HCT116 (cell line): ENCODE measurements at regions not wholly inside any gene's neighbourhood (a gene's known extent, or its start where the extent isn't known, plus 50 kb on each side); places are given as distances from the start of the nearest gene placed in this dataset.

Experiments
- ATAC-seq: fragments of 200-7000 bp; cut with Tn5 transposase; 2 replicates; pipeline ENCODE4 v1.9.1; 2020; ENCODE audit warnings: mild to moderate bottlenecking, moderate library complexity
- BruUV-seq: library from RNA; stranded (reverse); fragments of 400-500 nt; replicated peaks from 2 replicates; lab custom pipeline; 2021; lab: Mats Ljungman, UMichigan
- CTCF ChIA-PET: fragments of 300-600 bp; sonication (Branson Sonifier 250); formaldehyde crosslinking; loops from one replicate; lab custom pipeline; 2021; ENCODE audit warnings: antibody characterized with exemption; lab: Charles Lee
- POLR2A ChIA-PET: fragments of 300-600, 350-600 bp; sonication (Branson Sonifier 250); formaldehyde crosslinking; loops from one replicate; lab custom pipeline; 2021; ENCODE audit warnings: antibody characterized with exemption; lab: Charles Lee
- RAD21 ChIA-PET, 2 experiments: fragments of 300-600 bp; sonication (Branson Sonifier 250); formaldehyde crosslinking; loops; one replicate each; lab custom pipeline; 2023; ENCODE audit warnings: low total read pairs in 2 of 2; ENCODE audit not compliant: uncharacterized antibody in 2 of 2, unreplicated experiment in 2 of 2, low non-redundant PET in 1 of 2; lab: Charles Lee
- DNase-seq: peaks from one replicate; pipeline ENCODE4 v3.0.0-alpha.2; 2010; ENCODE audit warnings: low read depth, low spot score
- H2AFZ ChIP-seq: fragments of 200-600 bp; shearing (Covaris generic), sonication (generic); 2 replicates; pipeline ENCODE4 v1.6.1; 2017; ENCODE audit warnings: low read depth, mixed run types, mixed read lengths, antibody characterized with exemption, low read length; ENCODE audit not compliant: poor library complexity, severe bottlenecking
- H3K27ac ChIP-seq: 2 replicates; pipeline ENCODE4 v1.5.1; 2012; ENCODE audit warnings: low read depth, low read length
- H3K27me3 ChIP-seq: fragments of 200-600 bp; sonication (generic); 2 replicates; pipeline ENCODE4 v1.6.1; 2016; ENCODE audit warnings: mixed run types, low read length, mixed read lengths; ENCODE audit not compliant: insufficient read depth
- H3K36me3 ChIP-seq, 2 experiments: fragments of 200-500 bp in 1 of 2; fragments of 200-600 bp in 1 of 2; sonication (Bioruptor generic) in 1 of 2; sonication (generic) in 1 of 2; 2 replicates each; pipeline versions ENCODE4 v1.5.1 to v1.6.1; 2014 to 2016; ENCODE audit warnings: low read length in 2 of 2, inconsistent platforms in 1 of 2, mixed read lengths in 1 of 2, mixed run types in 1 of 2; ENCODE audit not compliant: insufficient read depth in 2 of 2, control insufficient read depth in 1 of 2
- H3K4me1 ChIP-seq, 2 experiments: fragments of 200-600 bp in 1 of 2; sonication (generic) in 1 of 2; 2 replicates each; pipeline versions ENCODE4 v1.5.1 to v1.6.1; 2012 to 2017; ENCODE audit warnings: low read length in 2 of 2, inconsistent platforms in 1 of 2, mild to moderate bottlenecking in 1 of 2, mixed read lengths in 1 of 2, mixed run types in 1 of 2, moderate library complexity in 1 of 2; ENCODE audit not compliant: insufficient read depth in 2 of 2, control insufficient read depth in 1 of 2
- H3K4me2 ChIP-seq: fragments of 200-600 bp; sonication (generic); 2 replicates; pipeline ENCODE4 v1.6.1; 2017; ENCODE audit warnings: mixed run types, low read length, mixed read lengths
- H3K4me3 ChIP-seq, 2 experiments: fragments of 200-600 bp in 1 of 2; sonication (generic) in 1 of 2; replicated peaks in 1 of 2; 2 replicates each; pipeline ENCODE4 v1.5.1; 2011 to 2016; ENCODE audit warnings: low read length in 2 of 2, control low read depth in 1 of 2, low read depth in 1 of 2, mild to moderate bottlenecking in 1 of 2, mixed read lengths in 1 of 2, mixed run types in 1 of 2
- H3K79me2 ChIP-seq: fragments of 200-600 bp; sonication (generic); 2 replicates; pipeline ENCODE4 v1.6.1; 2017; ENCODE audit warnings: mild to moderate bottlenecking, mixed run types, low read length, moderate library complexity, mixed read lengths; ENCODE audit not compliant: insufficient read depth
- H3K9ac ChIP-seq: fragments of 200-600 bp; sonication (generic); 2 replicates; pipeline ENCODE4 v1.6.1; 2016; ENCODE audit warnings: low read length, mixed read lengths
- H3K9me2 ChIP-seq: fragments of 200-600 bp; sonication (generic), shearing (Covaris generic); 2 replicates; pipeline ENCODE4 v1.6.1; 2017; ENCODE audit warnings: mixed run types, mild to moderate bottlenecking, moderate library complexity; ENCODE audit not compliant: insufficient read depth
- H3K9me3 ChIP-seq, 2 experiments: fragments of 200-500 bp in 1 of 2; fragments of 200-600 bp in 1 of 2; sonication (Bioruptor generic) in 1 of 2; sonication (generic) in 1 of 2; 2 replicates each; pipeline ENCODE4 v1.6.1; 2014 to 2017; ENCODE audit warnings: low read length in 2 of 2, mixed read lengths in 2 of 2, inconsistent platforms in 1 of 2, low read depth in 1 of 2, mild to moderate bottlenecking in 1 of 2, mixed run types in 1 of 2, moderate library complexity in 1 of 2; ENCODE audit not compliant: control insufficient read depth in 1 of 2, insufficient read depth in 1 of 2
- H4K20me1 ChIP-seq: fragments of 200-600 bp; sonication (generic), shearing (Covaris generic); 2 replicates; pipeline ENCODE4 v1.6.1; 2017; ENCODE audit warnings: mixed run types, mild to moderate bottlenecking, moderate library complexity; ENCODE audit not compliant: insufficient read depth
- CEBPB ChIP-seq: IDR thresholded peaks from 2 replicates; pipeline ENCODE4 v1.6.1; 2012; ENCODE audit warnings: low read depth
- ELF1 ChIP-seq: IDR thresholded peaks from 2 replicates; pipeline ENCODE4 v1.6.1; 2012; ENCODE audit warnings: low read depth, borderline replicate concordance
- EZH2phosphoT487 ChIP-seq: fragments of 200-600 bp; IDR thresholded peaks from 2 replicates; pipeline ENCODE4 v1.6.1; 2018; ENCODE audit warnings: antibody characterized with exemption, borderline replicate concordance
- JUND ChIP-seq: IDR thresholded peaks from 2 replicates; pipeline ENCODE4 v1.6.1; 2012
- POLR2A ChIP-seq: IDR thresholded peaks from 2 replicates; pipeline ENCODE4 v1.7.0; 2011; ENCODE audit warnings: borderline replicate concordance; ENCODE audit not compliant: insufficient read depth, insufficient read length; ENCODE audit errors: extremely low read depth
- POLR2AphosphoS5 ChIP-seq: IDR thresholded peaks from 2 replicates; pipeline ENCODE4 v1.6.1; 2011; ENCODE audit warnings: mild to moderate bottlenecking, low read depth, low read length, moderate library complexity
- RAD21 ChIP-seq: IDR thresholded peaks from 2 replicates; pipeline ENCODE4 v1.6.1; 2012; ENCODE audit warnings: low read depth, mild to moderate bottlenecking
- SP1 ChIP-seq: IDR thresholded peaks from 2 replicates; pipeline ENCODE4 v1.6.1; 2012; ENCODE audit warnings: low read depth
- SRF ChIP-seq: IDR thresholded peaks from 2 replicates; pipeline ENCODE4 v1.6.1; 2012; ENCODE audit warnings: low read depth
- YY1 ChIP-seq: IDR thresholded peaks from 2 replicates; pipeline ENCODE4 v1.6.1; 2011; ENCODE audit warnings: low read length, low read depth, moderate library complexity, mild to moderate bottlenecking; ENCODE audit not compliant: insufficient replicate concordance; ENCODE audit errors: extremely low read depth
- intact Hi-C: fragments of 100-400 bp; cut with micrococcal nuclease; formaldehyde crosslinking; loops from 2 replicates; pipeline ENCODE4 v1.10.0; 2022
- TF ChIP-seq, protein P1 (sequence below): IDR thresholded peaks from 2 replicates; pipeline ENCODE4 v1.6.1; 2011; ENCODE audit warnings: mild to moderate bottlenecking, low read length, moderate library complexity; ENCODE audit not compliant: insufficient replicate concordance; ENCODE audit errors: extremely low read depth
- TF ChIP-seq, protein P2 (sequence below), 3 experiments: fragments of 200-600 bp in 1 of 3; sonication (generic) in 1 of 3; IDR thresholded peaks in 2 of 3; conservative IDR thresholded peaks in 1 of 3; 2 replicates each; pipeline ENCODE4 v1.5.1; 2012 to 2017; ENCODE audit warnings: low read depth in 2 of 3, low read length in 2 of 3, antibody characterized with exemption in 1 of 3, borderline replicate concordance in 1 of 3, control low read depth in 1 of 3, mild to moderate bottlenecking in 1 of 3, mixed read lengths in 1 of 3, mixed run types in 1 of 3, moderate library complexity in 1 of 3; ENCODE audit not compliant: insufficient read depth in 1 of 3
- TF ChIP-seq, protein P3 (sequence below): IDR thresholded peaks from 2 replicates; pipeline ENCODE4 v1.6.1; 2012; ENCODE audit warnings: low read depth

DNA sequence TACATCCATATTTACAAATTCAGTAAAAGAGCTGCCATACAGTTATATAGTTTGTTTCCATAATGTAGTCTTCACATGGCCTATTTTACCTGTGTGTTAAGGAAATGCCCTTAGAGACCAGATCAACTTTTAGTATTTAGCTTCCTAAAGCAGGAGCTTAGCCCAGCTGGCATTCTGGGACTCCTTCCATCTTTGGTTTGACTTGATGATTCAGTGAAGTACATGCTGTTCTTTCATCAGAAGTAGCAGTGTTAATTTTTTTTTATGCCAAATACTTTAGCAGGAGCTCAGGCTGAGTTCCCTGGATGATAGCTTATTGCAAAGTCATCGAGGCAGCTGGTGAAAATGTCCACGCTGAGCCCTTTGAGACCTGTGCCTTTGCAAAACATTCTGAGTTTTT is 101.0 kb downstream of the FOXG1 start:
- Histone ChIP-seq H3K4me1 (no peaks in the 10 kb centered on the region), H3K4me3 (no peak overlapping the region), H3K4me2 (no peak overlapping the region), H3K9me3 (peaks cover 6 to 11% of the 10 kb centered on the region in 2 experiments; a peak in 2 of 4 replicates), H3K27me3 (no peaks in the 10 kb centered on the region), H3K36me3 (no peaks in the 10 kb centered on the region), H4K20me1 (no peaks in the 10 kb centered on the region), H3K9me2 (no peaks in the 10 kb centered on the region), H3K9ac (no peak overlapping the region), H3K27ac (no peak overlapping the region), H3K79me2 (no peaks in the 10 kb centered on the region), H2AFZ (no peak overlapping the region)
- TF ChIP-seq SRF (no peak), RAD21 (no peak), POLR2AphosphoS5 (no peak), POLR2A (no peak), YY1 (no peak), ELF1 (no peak), EZH2phosphoT487 (no peak), CEBPB (no peak), JUND (no peak), SP1 (no peak)
- TF ChIP-seq, protein P1, sequence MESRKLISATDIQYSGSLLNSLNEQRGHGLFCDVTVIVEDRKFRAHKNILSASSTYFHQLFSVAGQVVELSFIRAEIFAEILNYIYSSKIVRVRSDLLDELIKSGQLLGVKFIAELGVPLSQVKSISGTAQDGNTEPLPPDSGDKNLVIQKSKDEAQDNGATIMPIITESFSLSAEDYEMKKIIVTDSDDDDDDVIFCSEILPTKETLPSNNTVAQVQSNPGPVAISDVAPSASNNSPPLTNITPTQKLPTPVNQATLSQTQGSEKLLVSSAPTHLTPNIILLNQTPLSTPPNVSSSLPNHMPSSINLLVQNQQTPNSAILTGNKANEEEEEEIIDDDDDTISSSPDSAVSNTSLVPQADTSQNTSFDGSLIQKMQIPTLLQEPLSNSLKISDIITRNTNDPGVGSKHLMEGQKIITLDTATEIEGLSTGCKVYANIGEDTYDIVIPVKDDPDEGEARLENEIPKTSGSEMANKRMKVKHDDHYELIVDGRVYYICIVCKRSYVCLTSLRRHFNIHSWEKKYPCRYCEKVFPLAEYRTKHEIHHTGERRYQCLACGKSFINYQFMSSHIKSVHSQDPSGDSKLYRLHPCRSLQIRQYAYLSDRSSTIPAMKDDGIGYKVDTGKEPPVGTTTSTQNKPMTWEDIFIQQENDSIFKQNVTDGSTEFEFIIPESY, result no peak
- TF ChIP-seq, protein P2, sequence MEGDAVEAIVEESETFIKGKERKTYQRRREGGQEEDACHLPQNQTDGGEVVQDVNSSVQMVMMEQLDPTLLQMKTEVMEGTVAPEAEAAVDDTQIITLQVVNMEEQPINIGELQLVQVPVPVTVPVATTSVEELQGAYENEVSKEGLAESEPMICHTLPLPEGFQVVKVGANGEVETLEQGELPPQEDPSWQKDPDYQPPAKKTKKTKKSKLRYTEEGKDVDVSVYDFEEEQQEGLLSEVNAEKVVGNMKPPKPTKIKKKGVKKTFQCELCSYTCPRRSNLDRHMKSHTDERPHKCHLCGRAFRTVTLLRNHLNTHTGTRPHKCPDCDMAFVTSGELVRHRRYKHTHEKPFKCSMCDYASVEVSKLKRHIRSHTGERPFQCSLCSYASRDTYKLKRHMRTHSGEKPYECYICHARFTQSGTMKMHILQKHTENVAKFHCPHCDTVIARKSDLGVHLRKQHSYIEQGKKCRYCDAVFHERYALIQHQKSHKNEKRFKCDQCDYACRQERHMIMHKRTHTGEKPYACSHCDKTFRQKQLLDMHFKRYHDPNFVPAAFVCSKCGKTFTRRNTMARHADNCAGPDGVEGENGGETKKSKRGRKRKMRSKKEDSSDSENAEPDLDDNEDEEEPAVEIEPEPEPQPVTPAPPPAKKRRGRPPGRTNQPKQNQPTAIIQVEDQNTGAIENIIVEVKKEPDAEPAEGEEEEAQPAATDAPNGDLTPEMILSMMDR (IDR thresholded peaks at IDR 0.05 in 2 of 3, conservative IDR thresholded peaks at IDR 0.05 in 1 of 3; ENCODE audit: borderline replicate concordance in 1 of 3, insufficient read depth in 1 of 3, low read depth in 2 of 3, low read length in 2 of 3), result no peak
- TF ChIP-seq, protein P3, sequence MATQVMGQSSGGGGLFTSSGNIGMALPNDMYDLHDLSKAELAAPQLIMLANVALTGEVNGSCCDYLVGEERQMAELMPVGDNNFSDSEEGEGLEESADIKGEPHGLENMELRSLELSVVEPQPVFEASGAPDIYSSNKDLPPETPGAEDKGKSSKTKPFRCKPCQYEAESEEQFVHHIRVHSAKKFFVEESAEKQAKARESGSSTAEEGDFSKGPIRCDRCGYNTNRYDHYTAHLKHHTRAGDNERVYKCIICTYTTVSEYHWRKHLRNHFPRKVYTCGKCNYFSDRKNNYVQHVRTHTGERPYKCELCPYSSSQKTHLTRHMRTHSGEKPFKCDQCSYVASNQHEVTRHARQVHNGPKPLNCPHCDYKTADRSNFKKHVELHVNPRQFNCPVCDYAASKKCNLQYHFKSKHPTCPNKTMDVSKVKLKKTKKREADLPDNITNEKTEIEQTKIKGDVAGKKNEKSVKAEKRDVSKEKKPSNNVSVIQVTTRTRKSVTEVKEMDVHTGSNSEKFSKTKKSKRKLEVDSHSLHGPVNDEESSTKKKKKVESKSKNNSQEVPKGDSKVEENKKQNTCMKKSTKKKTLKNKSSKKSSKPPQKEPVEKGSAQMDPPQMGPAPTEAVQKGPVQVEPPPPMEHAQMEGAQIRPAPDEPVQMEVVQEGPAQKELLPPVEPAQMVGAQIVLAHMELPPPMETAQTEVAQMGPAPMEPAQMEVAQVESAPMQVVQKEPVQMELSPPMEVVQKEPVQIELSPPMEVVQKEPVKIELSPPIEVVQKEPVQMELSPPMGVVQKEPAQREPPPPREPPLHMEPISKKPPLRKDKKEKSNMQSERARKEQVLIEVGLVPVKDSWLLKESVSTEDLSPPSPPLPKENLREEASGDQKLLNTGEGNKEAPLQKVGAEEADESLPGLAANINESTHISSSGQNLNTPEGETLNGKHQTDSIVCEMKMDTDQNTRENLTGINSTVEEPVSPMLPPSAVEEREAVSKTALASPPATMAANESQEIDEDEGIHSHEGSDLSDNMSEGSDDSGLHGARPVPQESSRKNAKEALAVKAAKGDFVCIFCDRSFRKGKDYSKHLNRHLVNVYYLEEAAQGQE, result no peak
- RAD21 ChIA-PET, result no interaction called here
- ATAC-seq (no peak), DNase-seq (no peak)
- intact Hi-C loops, result no loop called here
- CTCF ChIA-PET, result no interaction called here
- POLR2A ChIA-PET, result no interaction called here
- no TSS peak for BruUV-seq
